ENCODE measurements at regions not wholly inside any gene's neighbourhood (a gene's known extent, or its start where the extent isn't known, plus 50 kb on each side); places are given as distances from the start of the nearest gene placed in this dataset.

DNA sequence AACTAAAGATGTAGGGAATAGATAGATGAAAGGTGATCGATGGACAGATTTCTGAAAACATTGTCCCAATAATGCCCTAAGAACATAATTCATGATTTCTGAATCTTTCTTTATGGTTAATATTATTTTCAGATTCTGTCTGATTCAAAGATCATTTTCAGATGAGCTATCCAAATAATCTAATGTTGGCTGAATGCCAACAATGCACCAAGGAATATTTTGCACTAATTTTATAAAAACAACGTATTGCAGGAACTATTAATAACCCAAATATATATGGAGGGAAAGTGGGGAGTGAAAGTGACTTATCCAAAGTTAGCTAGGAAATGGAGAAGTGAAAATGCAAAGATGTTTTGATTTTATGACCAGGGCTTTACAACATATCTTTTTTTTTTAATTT lies 1675.5 kb downstream of the STIM2 start:
- Histone ChIP-seq H3K27ac (no peak overlapping the region), H3K9me3 (peaks cover 0 to 5% (median 0%) of the 10 kb centered on the region in 4 donors), H3K36me3 (no peaks in the 10 kb centered on the region), H3K4me1 (no peaks in the 10 kb centered on the region), H3K27me3 (no peaks in the 10 kb centered on the region), H3K4me3 (no peak overlapping the region)
- intact Hi-C loops (cut with DNase I; ENCODE audit: low total_unique reads): no loop called here
- DNase-seq: no peak
- WGBS, 5 donors: 80 to 85% (median 81%) methylated on average over 2 of the region's 2 CpGs
- TF ChIP-seq POLR2A (IDR thresholded peaks at IDR 0.05): no peak
- no peak for TF ChIP-seq EP300 (IDR thresholded peaks at IDR 0.05)
- no peak for TF ChIP-seq POLR2AphosphoS5 (IDR thresholded peaks at IDR 0.05)
- TF ChIP-seq, protein P1, sequence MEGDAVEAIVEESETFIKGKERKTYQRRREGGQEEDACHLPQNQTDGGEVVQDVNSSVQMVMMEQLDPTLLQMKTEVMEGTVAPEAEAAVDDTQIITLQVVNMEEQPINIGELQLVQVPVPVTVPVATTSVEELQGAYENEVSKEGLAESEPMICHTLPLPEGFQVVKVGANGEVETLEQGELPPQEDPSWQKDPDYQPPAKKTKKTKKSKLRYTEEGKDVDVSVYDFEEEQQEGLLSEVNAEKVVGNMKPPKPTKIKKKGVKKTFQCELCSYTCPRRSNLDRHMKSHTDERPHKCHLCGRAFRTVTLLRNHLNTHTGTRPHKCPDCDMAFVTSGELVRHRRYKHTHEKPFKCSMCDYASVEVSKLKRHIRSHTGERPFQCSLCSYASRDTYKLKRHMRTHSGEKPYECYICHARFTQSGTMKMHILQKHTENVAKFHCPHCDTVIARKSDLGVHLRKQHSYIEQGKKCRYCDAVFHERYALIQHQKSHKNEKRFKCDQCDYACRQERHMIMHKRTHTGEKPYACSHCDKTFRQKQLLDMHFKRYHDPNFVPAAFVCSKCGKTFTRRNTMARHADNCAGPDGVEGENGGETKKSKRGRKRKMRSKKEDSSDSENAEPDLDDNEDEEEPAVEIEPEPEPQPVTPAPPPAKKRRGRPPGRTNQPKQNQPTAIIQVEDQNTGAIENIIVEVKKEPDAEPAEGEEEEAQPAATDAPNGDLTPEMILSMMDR (IDR thresholded peaks at IDR 0.05): no peak

DNA sequence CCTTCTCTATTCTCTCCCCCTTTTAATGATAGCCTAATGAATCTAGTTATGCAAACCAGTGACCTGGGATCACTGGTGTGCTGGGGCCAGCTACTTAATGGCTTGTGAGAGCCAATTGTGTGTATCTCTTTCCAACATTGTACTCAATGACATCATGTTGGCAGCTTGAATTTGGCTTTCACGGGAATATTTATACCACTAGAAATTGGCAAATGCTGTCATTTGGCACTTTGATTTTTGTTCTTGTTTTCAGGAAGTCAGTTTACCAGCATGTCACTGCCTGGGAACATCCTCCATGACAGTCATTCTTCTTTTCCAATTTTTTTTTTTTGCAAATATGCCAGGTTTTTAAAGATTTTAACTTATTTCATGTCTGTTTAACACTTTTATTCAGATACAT lies 1685.3 kb downstream of the STIM2 start:
- intact Hi-C loops (cut with DNase I; ENCODE audit: low total_unique reads): no loop called here
- no peak overlapping the region for H3K4me3 ChIP-seq
- H3K4me1 ChIP-seq: no peaks in the 10 kb centered on the region
- no peaks in the 10 kb centered on the region for H3K9me3 ChIP-seq
- TF ChIP-seq POLR2AphosphoS5 (IDR thresholded peaks at IDR 0.05) (no peak), POLR2A (IDR thresholded peaks at IDR 0.05) (no peak), EP300 (IDR thresholded peaks at IDR 0.05) (no peak)
- TF ChIP-seq, protein P1 (IDR thresholded peaks at IDR 0.05): no peak
- 50 to 80% (median 69%) methylated on average over 1 of the region's 1 CpG for WGBS, 5 donors
- no peaks in the 10 kb centered on the region for H3K27me3 ChIP-seq
- no peak overlapping the region for H3K27ac ChIP-seq
- DNase-seq: no peak
- no peaks in the 10 kb centered on the region for H3K36me3 ChIP-seq

DNA sequence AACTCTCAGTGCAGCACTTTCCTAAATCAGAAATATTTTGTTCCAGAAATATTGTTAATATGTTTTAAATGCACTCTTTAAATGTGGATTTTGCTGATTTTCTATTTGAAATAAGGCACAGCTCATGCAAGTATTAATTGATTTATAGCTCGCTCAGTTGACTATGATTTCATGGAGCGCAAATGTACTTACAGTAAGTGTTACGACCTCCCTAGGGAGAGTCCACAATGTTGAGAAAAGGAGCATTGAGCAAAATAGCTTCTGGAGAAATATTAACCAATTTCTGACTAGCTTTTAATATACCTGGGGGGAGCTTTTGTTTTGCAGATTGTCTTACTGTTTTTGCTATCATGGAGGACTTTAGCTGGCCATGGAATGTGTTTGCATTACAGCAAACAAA lies 1687.5 kb downstream of the STIM2 start:
- WGBS, 5 donors: 67 to 83% (median 76%) methylated on average over 3 of the region's 3 CpGs
- Histone ChIP-seq H3K27me3 (no peaks in the 10 kb centered on the region), H3K4me3 (no peak overlapping the region), H3K9me3 (no peaks in the 10 kb centered on the region), H3K4me1 (no peaks in the 10 kb centered on the region), H3K36me3 (no peaks in the 10 kb centered on the region), H3K27ac (no peak overlapping the region)
- TF ChIP-seq POLR2AphosphoS5 (IDR thresholded peaks at IDR 0.05) (no peak), POLR2A (IDR thresholded peaks at IDR 0.05) (no peak), EP300 (IDR thresholded peaks at IDR 0.05) (no peak)
- TF ChIP-seq, protein P1 (IDR thresholded peaks at IDR 0.05): no peak
- DNase-seq: no peak
- intact Hi-C loops (cut with DNase I; ENCODE audit: low total_unique reads): no loop called here

DNA sequence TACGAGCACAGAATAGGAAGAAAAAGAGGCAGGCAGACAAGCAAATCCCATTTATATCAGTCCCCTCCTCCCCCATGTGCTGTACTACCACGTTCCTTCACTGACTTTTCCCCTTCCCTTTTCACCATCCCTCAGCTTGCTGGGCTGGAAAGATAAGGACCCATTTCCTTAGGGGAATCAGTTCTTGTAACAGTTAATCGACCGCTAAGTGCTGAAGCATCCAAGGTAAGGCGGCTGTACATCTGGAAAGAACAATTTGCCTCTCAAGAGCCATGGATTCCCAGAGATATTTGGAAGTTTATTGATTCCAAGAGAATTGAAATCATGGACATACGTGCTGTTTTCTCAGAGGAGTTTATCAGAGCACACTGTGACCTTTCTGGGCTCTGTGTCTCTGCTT lies 1688.0 kb downstream of the STIM2 start:
- H3K4me3 ChIP-seq: no peak overlapping the region
- DNase-seq: no peak
- TF ChIP-seq, protein P1 (IDR thresholded peaks at IDR 0.05): no peak
- TF ChIP-seq POLR2A (IDR thresholded peaks at IDR 0.05): no peak
- 46 to 63% (median 58%) methylated on average over 6 of the region's 6 CpGs for WGBS, 5 donors
- peaks cover 0 to 1% (median 0%) of the 10 kb centered on the region in 4 donors for H3K9me3 ChIP-seq
- H3K4me1 ChIP-seq: no peaks in the 10 kb centered on the region
- intact Hi-C loops (cut with DNase I; ENCODE audit: low total_unique reads): no loop called here
- H3K36me3 ChIP-seq: no peaks in the 10 kb centered on the region
- no peak overlapping the region for H3K27ac ChIP-seq
- no peaks in the 10 kb centered on the region for H3K27me3 ChIP-seq
